ENCODE measurements at regions not wholly inside any gene's neighbourhood (a gene's known extent, or its start where the extent isn't known, plus 50 kb on each side); places are given as distances from the start of the nearest gene placed in this dataset.

- TF ChIP-seq POLR2AphosphoS5 (IDR thresholded peaks at IDR 0.05; ENCODE audit: low read depth, low read length) (no peak), CTCF (IDR thresholded peaks at IDR 0.05) (no peak)
Observed at GRCh38 chr11:134519788-134520187, 107.7 kb upstream of the B3GAT1 start.

Data from Panc1 (cell line).